Prostate gland (tissue), 1 donor: ENCODE measurements at regions not wholly inside any gene's neighbourhood (a gene's known extent, or its start where the extent isn't known, plus 50 kb on each side); places are given as distances from the start of the nearest gene placed in this dataset.

Experiments
- POLR2A ChIP-seq: fragments of 450-650 bp; IDR thresholded peaks from one replicate; pipeline ENCODE4 v1.6.1; 2016; ENCODE audit warnings: antibody characterized with exemption, mild to moderate bottlenecking
- POLR2AphosphoS5 ChIP-seq: sonication (generic); formaldehyde crosslinking; IDR thresholded peaks from one replicate; pipeline ENCODE4 v1.6.1; 2017; ENCODE audit warnings: antibody characterized with exemption

DNA sequence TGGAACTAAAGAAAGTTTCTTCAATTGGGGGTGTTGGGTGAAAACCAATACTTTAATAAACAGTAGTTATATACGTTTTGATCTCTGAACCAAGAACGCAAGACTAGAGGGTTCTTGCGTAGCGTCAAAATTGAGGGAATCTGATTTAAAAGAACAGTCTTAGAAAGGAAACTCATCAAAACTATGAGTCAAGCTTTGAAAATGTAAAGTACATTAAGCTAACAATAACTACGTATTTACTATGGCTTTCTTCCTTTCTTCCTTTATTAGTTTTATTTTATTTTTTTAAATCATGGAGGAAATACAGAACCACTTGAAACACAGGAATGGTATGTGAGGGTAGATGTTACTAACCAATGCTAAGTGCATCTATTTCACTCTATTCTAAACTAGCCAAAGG lies 287.0 kb upstream of the RSPO3 start:
- TF ChIP-seq POLR2A (no peak), POLR2AphosphoS5 (no peak)
